H9 (cell line): ENCODE measurements at regions not wholly inside any gene's neighbourhood (a gene's known extent, or its start where the extent isn't known, plus 50 kb on each side); places are given as distances from the start of the nearest gene placed in this dataset.

Experiments
- DNase-seq: peaks from one replicate; pipeline ENCODE4 v3.0.0-alpha.2; 2017
- H2AFZ ChIP-seq: one replicate; pipeline ENCODE4 v1.6.1; 2013; ENCODE audit warnings: mild to moderate bottlenecking, low read length, control low read depth, moderate library complexity
- H2AK5ac ChIP-seq: 2 replicates; pipeline ENCODE4 v1.6.1; 2013; ENCODE audit warnings: low read length, control low read depth, mixed read lengths; ENCODE audit not compliant: insufficient read length
- H2BK120ac ChIP-seq: one replicate; pipeline ENCODE4 v1.6.1; 2013; ENCODE audit warnings: low read depth, mild to moderate bottlenecking, low read length, control low read depth, inconsistent platforms; ENCODE audit not compliant: poor library complexity, severe bottlenecking
- H2BK12ac ChIP-seq: 2 replicates; pipeline ENCODE4 v1.6.1; 2013; ENCODE audit warnings: low read length, control low read depth, mixed read lengths, low read depth; ENCODE audit not compliant: insufficient read length
- H2BK15ac ChIP-seq: 2 replicates; pipeline ENCODE4 v1.6.1; 2013; ENCODE audit warnings: low read depth, low read length, control low read depth
- H2BK20ac ChIP-seq: one replicate; pipeline ENCODE4 v1.6.1; 2013; ENCODE audit warnings: low read depth, mild to moderate bottlenecking, low read length, control low read depth, inconsistent platforms; ENCODE audit not compliant: poor library complexity, severe bottlenecking
- H2BK5ac ChIP-seq: 2 replicates; pipeline ENCODE4 v1.6.1; 2013; ENCODE audit warnings: low read length, control low read depth, mixed read lengths; ENCODE audit not compliant: insufficient read length
- H3K14ac ChIP-seq: 2 replicates; pipeline ENCODE4 v1.6.1; 2013; ENCODE audit warnings: low read length, control low read depth; ENCODE audit not compliant: insufficient read depth
- H3K18ac ChIP-seq: 2 replicates; pipeline ENCODE4 v1.6.1; 2013; ENCODE audit warnings: low read depth, mild to moderate bottlenecking, mixed read lengths, low read length, control low read depth; ENCODE audit not compliant: insufficient read length
- H3K23ac ChIP-seq: 2 replicates; pipeline ENCODE4 v1.6.1; 2013; ENCODE audit warnings: low read length, control low read depth, mixed read lengths, low read depth; ENCODE audit not compliant: insufficient read length
- H3K23me2 ChIP-seq: 2 replicates; pipeline ENCODE4 v1.6.1; 2013; ENCODE audit warnings: low read depth, mild to moderate bottlenecking, mixed read lengths, low read length, control low read depth; ENCODE audit not compliant: insufficient read length, poor library complexity, severe bottlenecking
- H3K27ac ChIP-seq: 2 replicates; pipeline ENCODE4 v1.5.1; 2013; ENCODE audit warnings: low read length, control low read depth, mixed read lengths, low read depth; ENCODE audit not compliant: insufficient read length
- H3K27me3 ChIP-seq: 2 replicates; pipeline ENCODE4 v1.6.1; 2013; ENCODE audit warnings: low read length, control low read depth, inconsistent platforms; ENCODE audit not compliant: insufficient read depth
- H3K4ac ChIP-seq: 2 replicates; pipeline ENCODE4 v1.6.1; 2013; ENCODE audit warnings: low read depth, mild to moderate bottlenecking, control low read depth, inconsistent platforms, low read length, moderate library complexity
- H3K4me1 ChIP-seq: 2 replicates; pipeline ENCODE4 v1.6.1; 2013; ENCODE audit warnings: low read length, control low read depth, inconsistent platforms; ENCODE audit not compliant: insufficient read depth
- H3K4me2 ChIP-seq: 2 replicates; pipeline ENCODE4 v1.6.1; 2013; ENCODE audit warnings: low read length, control low read depth, mixed read lengths; ENCODE audit not compliant: insufficient read length, insufficient read depth
- H3K56ac ChIP-seq: 2 replicates; pipeline ENCODE4 v1.6.1; 2013; ENCODE audit warnings: low read depth, mild to moderate bottlenecking, mixed read lengths, low read length, control low read depth; ENCODE audit not compliant: insufficient read length
- H3K79me1 ChIP-seq: 2 replicates; pipeline ENCODE4 v1.6.1; 2013; ENCODE audit warnings: low read depth, mild to moderate bottlenecking, moderate library complexity, low read length, control low read depth, inconsistent platforms; ENCODE audit not compliant: insufficient read depth, poor library complexity, severe bottlenecking
- H3K79me2 ChIP-seq: 2 replicates; pipeline ENCODE4 v1.6.1; 2013; ENCODE audit warnings: low read length, control low read depth, inconsistent platforms; ENCODE audit not compliant: insufficient read depth
- H3K9ac ChIP-seq: 2 replicates; pipeline ENCODE4 v1.6.1; 2013; ENCODE audit warnings: low read length, control low read depth, mixed read lengths; ENCODE audit not compliant: insufficient read length; ENCODE audit errors: extremely low read depth
- H3K9me3 ChIP-seq: one replicate; pipeline ENCODE4 v1.6.1; 2013; ENCODE audit warnings: low read depth, low read length, inconsistent platforms; ENCODE audit not compliant: control insufficient read depth
- H3T11ph ChIP-seq: one replicate; pipeline ENCODE4 v1.6.1; 2013; ENCODE audit warnings: mild to moderate bottlenecking, low read length, control low read depth, inconsistent platforms
- H4K20me1 ChIP-seq: one replicate; pipeline ENCODE4 v1.6.1; 2013; ENCODE audit not compliant: control insufficient read depth, insufficient read length, insufficient read depth
- H4K5ac ChIP-seq: 2 replicates; pipeline ENCODE4 v1.6.1; 2013; ENCODE audit warnings: low read depth, mild to moderate bottlenecking, mixed read lengths, low read length, control low read depth; ENCODE audit not compliant: insufficient read length
- H4K8ac ChIP-seq: replicated peaks from 2 replicates; pipeline ENCODE4 v1.6.1; 2013; ENCODE audit warnings: low read length, control low read depth, mixed read lengths, low read depth; ENCODE audit not compliant: insufficient read length
- H4K91ac ChIP-seq: 2 replicates; pipeline ENCODE4 v1.6.1; 2013; ENCODE audit warnings: low read depth, mild to moderate bottlenecking, moderate library complexity, mixed read lengths, low read length, control low read depth; ENCODE audit not compliant: insufficient read length
- H3K27ac Mint-ChIP-seq, 3 experiments: 2 replicates in 2 of 3; 3 replicates in 1 of 3; pipeline ENCODE4 v1.8.0; 2020 to 2021; ENCODE audit warnings: mixed read lengths in 3 of 3, mild to moderate bottlenecking in 1 of 3, moderate library complexity in 1 of 3
- H3K27me3 Mint-ChIP-seq: 2 replicates; pipeline ENCODE4 v1.8.0; 2021; ENCODE audit warnings: low read depth, mild to moderate bottlenecking, moderate library complexity, mixed read lengths
- H3K36me3 Mint-ChIP-seq, 3 experiments: 2 replicates in 2 of 3; 3 replicates in 1 of 3; pipeline ENCODE4 v1.8.0; 2020 to 2021; ENCODE audit warnings: low read depth in 3 of 3, mixed read lengths in 3 of 3; ENCODE audit not compliant: insufficient read depth in 1 of 3
- H3K4me1 Mint-ChIP-seq, 2 experiments: 2 replicates each; pipeline ENCODE4 v1.8.0; 2020; ENCODE audit warnings: mixed read lengths in 2 of 2
- H3K4me3 Mint-ChIP-seq, 2 experiments: 2 replicates in 1 of 2; 3 replicates in 1 of 2; pipeline ENCODE4 v1.8.0; 2020 to 2021; ENCODE audit warnings: mild to moderate bottlenecking in 2 of 2, mixed read lengths in 2 of 2, moderate library complexity in 1 of 2
- H3K9me3 Mint-ChIP-seq, 2 experiments: 2 replicates in 1 of 2; 3 replicates in 1 of 2; pipeline ENCODE4 v1.8.0; 2020; ENCODE audit warnings: mild to moderate bottlenecking in 2 of 2, mixed read lengths in 2 of 2, moderate library complexity in 1 of 2
- WGBS: extraction: QIAGEN DNeasy Blood & Tissue Kit; methylation state at CpG from one replicate; pipeline ENCODE4 v1.1.7; 2013; ENCODE audit warnings: missing lambda C conversion rate, low lambda C conversion rate, mixed read lengths; ENCODE audit not compliant: insufficient read length; ENCODE audit errors: extremely low coverage; 5-methylcytosine and 5-hydroxymethylcytosine counted together
- TF ChIP-seq, protein P1 (sequence below): fragments of 200-600 bp; sonication (generic); conservative IDR thresholded peaks from 3 replicates; pipeline ENCODE4 v1.8.0; 2021; ENCODE audit warnings: antibody characterized with exemption, mild to moderate bottlenecking

GRCh38 chr5:89869346-89869745, 540.2 kb downstream of the CETN3 start:
- no peaks in the 10 kb centered on the region for H3K23me2 ChIP-seq
- no peak overlapping the region for H2BK20ac ChIP-seq
- H3K4me1 ChIP-seq = peaks cover 2% of the 10 kb centered on the region; the same call in 1 of the 2 replicates
- no peaks in the 10 kb centered on the region for H3K9me3 Mint-ChIP-seq
- no peaks in the 10 kb centered on the region for H3K27me3 Mint-ChIP-seq
- no peaks in the 10 kb centered on the region for H3K27me3 ChIP-seq
- no peaks in the 10 kb centered on the region for H3K9me3 ChIP-seq
- no peaks in the 10 kb centered on the region for H3K79me1 ChIP-seq
- H3K9ac ChIP-seq = no peak overlapping the region
- H3T11ph ChIP-seq = no peak overlapping the region
- H2BK12ac ChIP-seq = no peak overlapping the region
- H2BK120ac ChIP-seq = no peak overlapping the region
- H2BK15ac ChIP-seq = no peak overlapping the region
- H3K36me3 Mint-ChIP-seq = no peaks in the 10 kb centered on the region
- H4K5ac ChIP-seq = no peak overlapping the region
- no peak overlapping the region for H3K56ac ChIP-seq
- H2AFZ ChIP-seq = no peak overlapping the region
- H3K14ac ChIP-seq = no peak overlapping the region
- H4K20me1 ChIP-seq = no peaks in the 10 kb centered on the region
- no peak overlapping the region for H2AK5ac ChIP-seq
- no peak for DNase-seq
- H3K18ac ChIP-seq = no peak overlapping the region
- H3K27ac Mint-ChIP-seq = no peak overlapping the region
- H3K4me1 Mint-ChIP-seq = peaks cover 15 to 16% of the 10 kb centered on the region in 2 experiments
- H3K4me3 Mint-ChIP-seq = no peak overlapping the region
- no peak overlapping the region for H2BK5ac ChIP-seq
- WGBS = no CpG with 5 or more reads among the region's 2 CpGs
- H4K91ac ChIP-seq = no peak overlapping the region
- H3K23ac ChIP-seq = no peak overlapping the region
- H3K27ac ChIP-seq = no peak overlapping the region
- H3K4ac ChIP-seq = no peak overlapping the region
- no peak overlapping the region for H3K4me2 ChIP-seq
- no peak overlapping the region for H4K8ac ChIP-seq
- no peaks in the 10 kb centered on the region for H3K79me2 ChIP-seq
- TF ChIP-seq, protein P1, sequence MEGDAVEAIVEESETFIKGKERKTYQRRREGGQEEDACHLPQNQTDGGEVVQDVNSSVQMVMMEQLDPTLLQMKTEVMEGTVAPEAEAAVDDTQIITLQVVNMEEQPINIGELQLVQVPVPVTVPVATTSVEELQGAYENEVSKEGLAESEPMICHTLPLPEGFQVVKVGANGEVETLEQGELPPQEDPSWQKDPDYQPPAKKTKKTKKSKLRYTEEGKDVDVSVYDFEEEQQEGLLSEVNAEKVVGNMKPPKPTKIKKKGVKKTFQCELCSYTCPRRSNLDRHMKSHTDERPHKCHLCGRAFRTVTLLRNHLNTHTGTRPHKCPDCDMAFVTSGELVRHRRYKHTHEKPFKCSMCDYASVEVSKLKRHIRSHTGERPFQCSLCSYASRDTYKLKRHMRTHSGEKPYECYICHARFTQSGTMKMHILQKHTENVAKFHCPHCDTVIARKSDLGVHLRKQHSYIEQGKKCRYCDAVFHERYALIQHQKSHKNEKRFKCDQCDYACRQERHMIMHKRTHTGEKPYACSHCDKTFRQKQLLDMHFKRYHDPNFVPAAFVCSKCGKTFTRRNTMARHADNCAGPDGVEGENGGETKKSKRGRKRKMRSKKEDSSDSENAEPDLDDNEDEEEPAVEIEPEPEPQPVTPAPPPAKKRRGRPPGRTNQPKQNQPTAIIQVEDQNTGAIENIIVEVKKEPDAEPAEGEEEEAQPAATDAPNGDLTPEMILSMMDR = no peak
